ENCODE measurements at regions not wholly inside any gene's neighbourhood (a gene's known extent, or its start where the extent isn't known, plus 50 kb on each side); places are given as distances from the start of the nearest gene placed in this dataset.
"Not testable (repeated sequence)": the region's sequence is repeated elsewhere in the genome, so short reads cannot be mapped to it uniquely, and the experiment has no call there.

- H3K27me3 ChIP-seq (ENCODE audit: control insufficient read depth, insufficient read depth, low read length): no peaks in the 10 kb centered on the region
- no peak overlapping the region for H3K9ac ChIP-seq
- no peak for TF ChIP-seq CTCF (IDR thresholded peaks at IDR 0.05)
- no peak overlapping the region for H3K27ac ChIP-seq
- H3K79me2 ChIP-seq: no peaks in the 10 kb centered on the region
- no peak overlapping the region for H2AFZ ChIP-seq
- H3K4me2 ChIP-seq (ENCODE audit: low read length): no peak overlapping the region
- H3K36me3 ChIP-seq (ENCODE audit: control insufficient read depth, insufficient read depth, low read length): no peaks in the 10 kb centered on the region
- H3K4me3 ChIP-seq (ENCODE audit: low read depth, low read length): no peak overlapping the region
- no peaks in the 10 kb centered on the region for H3K4me1 ChIP-seq
- no peaks in the 10 kb centered on the region for H3K9me3 ChIP-seq (ENCODE audit: control insufficient read depth, low read length)
Measured at GRCh38 chr10:30722956-30723620, 93.5 kb upstream of the LYZL2 start.

GRCh38 chr10:30719832-30720231 lies 90.3 kb upstream of the LYZL2 start:
- no peaks in the 10 kb centered on the region for H3K36me3 ChIP-seq (ENCODE audit: control insufficient read depth, insufficient read depth, low read length)
- H3K4me2 ChIP-seq (ENCODE audit: low read length): no peak overlapping the region
- no peak overlapping the region for H3K4me3 ChIP-seq (ENCODE audit: low read depth, low read length)
- H3K9ac ChIP-seq: no peak overlapping the region
- H3K27ac ChIP-seq: no peak overlapping the region
- H3K4me1 ChIP-seq: no peaks in the 10 kb centered on the region
- no peaks in the 10 kb centered on the region for H3K79me2 ChIP-seq
- no peak overlapping the region for H2AFZ ChIP-seq
- H3K27me3 ChIP-seq (ENCODE audit: control insufficient read depth, insufficient read depth, low read length): no peaks in the 10 kb centered on the region
- no peaks in the 10 kb centered on the region for H3K9me3 ChIP-seq (ENCODE audit: control insufficient read depth, low read length)
- no peak for TF ChIP-seq CTCF (IDR thresholded peaks at IDR 0.05)

- Histone ChIP-seq H3K27ac (no peak overlapping the region), H3K4me2 (ENCODE audit: low read length) (no peak overlapping the region), H3K36me3 (ENCODE audit: control insufficient read depth, insufficient read depth, low read length) (no peaks in the 10 kb centered on the region), H3K4me1 (no peaks in the 10 kb centered on the region), H3K27me3 (ENCODE audit: control insufficient read depth, insufficient read depth, low read length) (no peaks in the 10 kb centered on the region), H3K79me2 (no peaks in the 10 kb centered on the region), H3K9ac (no peak overlapping the region), H2AFZ (no peak overlapping the region), H3K9me3 (ENCODE audit: control insufficient read depth, low read length) (no peaks in the 10 kb centered on the region), H3K4me3 (ENCODE audit: low read depth, low read length) (no peak overlapping the region)
- no peak for TF ChIP-seq CTCF (IDR thresholded peaks at IDR 0.05)
Measured at GRCh38 chr10:30709700-30710358, 80.3 kb upstream of the LYZL2 start.

- Histone ChIP-seq H3K27me3 (ENCODE audit: control insufficient read depth, insufficient read depth, low read length) (no peaks in the 10 kb centered on the region), H3K9me3 (ENCODE audit: control insufficient read depth, low read length) (no peaks in the 10 kb centered on the region)
- TF ChIP-seq CTCF (IDR thresholded peaks at IDR 0.05): no peak
Measured at GRCh38 chr10:30709229-30709628, 79.7 kb upstream of the LYZL2 start.

GRCh38 chr10:30708234-30708633 lies 78.7 kb upstream of the LYZL2 start:
- Histone ChIP-seq H2AFZ (no peak overlapping the region), H3K4me2 (ENCODE audit: low read length) (no peak overlapping the region), H3K79me2 (no peaks in the 10 kb centered on the region), H3K27ac (no peak overlapping the region), H3K9me3 (ENCODE audit: control insufficient read depth, low read length) (no peaks in the 10 kb centered on the region), H3K4me1 (no peaks in the 10 kb centered on the region), H3K36me3 (ENCODE audit: control insufficient read depth, insufficient read depth, low read length) (no peaks in the 10 kb centered on the region), H3K27me3 (ENCODE audit: control insufficient read depth, insufficient read depth, low read length) (no peaks in the 10 kb centered on the region), H3K4me3 (ENCODE audit: low read depth, low read length) (no peak overlapping the region), H3K9ac (no peak overlapping the region)
- no peak for TF ChIP-seq CTCF (IDR thresholded peaks at IDR 0.05)

More at GRCh38 chr10:30709229-30709628, 79.7 kb upstream of the LYZL2 start:
- Histone ChIP-seq H3K79me2 (no peaks in the 10 kb centered on the region), H3K4me1 (no peaks in the 10 kb centered on the region), H2AFZ (no peak overlapping the region), H3K36me3 (ENCODE audit: control insufficient read depth, insufficient read depth, low read length) (no peaks in the 10 kb centered on the region), H3K9ac (no peak overlapping the region), H3K4me3 (ENCODE audit: low read depth, low read length) (no peak overlapping the region), H3K4me2 (ENCODE audit: low read length) (no peak overlapping the region), H3K27ac (no peak overlapping the region)

- H3K36me3 ChIP-seq (ENCODE audit: control insufficient read depth, insufficient read depth, low read length); H3K27ac ChIP-seq; H3K9me3 ChIP-seq (ENCODE audit: control insufficient read depth, low read length); H3K27me3 ChIP-seq (ENCODE audit: control insufficient read depth, insufficient read depth, low read length); H3K4me1 ChIP-seq; H3K4me3 ChIP-seq (ENCODE audit: low read depth, low read length); H2AFZ ChIP-seq; H3K4me2 ChIP-seq (ENCODE audit: low read length); H3K79me2 ChIP-seq; H3K9ac ChIP-seq: not testable (repeated sequence)
Measured at GRCh38 chr10:30706189-30706588, 76.6 kb upstream of the LYZL2 start.

All from parathyroid adenoma (tissue), 2 donors.